ENCODE measurements at regions not wholly inside any gene's neighbourhood (a gene's known extent, or its start where the extent isn't known, plus 50 kb on each side); places are given as distances from the start of the nearest gene placed in this dataset.

DNA sequence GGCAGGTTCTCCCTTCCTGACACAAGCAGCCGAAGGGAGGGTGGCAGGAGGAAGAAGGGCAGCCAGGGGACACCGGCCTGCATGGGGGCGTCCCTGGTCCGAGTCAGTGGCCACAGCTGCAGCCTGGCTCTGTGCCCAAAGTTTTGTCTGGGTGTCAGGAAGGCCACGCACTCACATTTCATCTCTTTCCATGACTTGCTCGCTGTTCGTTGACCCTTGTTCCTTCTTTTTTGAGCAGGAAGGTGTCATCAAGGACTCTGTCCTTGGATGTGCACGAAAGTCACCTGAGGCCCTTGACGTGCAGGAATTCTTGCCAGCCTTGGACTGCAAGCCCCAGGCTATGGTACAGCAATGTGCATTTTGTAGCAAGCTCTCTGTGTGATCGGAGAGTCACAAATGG, 93.3 kb downstream of the TNFRSF13B start:
- TF ChIP-seq POLR2A (IDR thresholded peaks at IDR 0.05), result no peak
- TF ChIP-seq, protein P1, sequence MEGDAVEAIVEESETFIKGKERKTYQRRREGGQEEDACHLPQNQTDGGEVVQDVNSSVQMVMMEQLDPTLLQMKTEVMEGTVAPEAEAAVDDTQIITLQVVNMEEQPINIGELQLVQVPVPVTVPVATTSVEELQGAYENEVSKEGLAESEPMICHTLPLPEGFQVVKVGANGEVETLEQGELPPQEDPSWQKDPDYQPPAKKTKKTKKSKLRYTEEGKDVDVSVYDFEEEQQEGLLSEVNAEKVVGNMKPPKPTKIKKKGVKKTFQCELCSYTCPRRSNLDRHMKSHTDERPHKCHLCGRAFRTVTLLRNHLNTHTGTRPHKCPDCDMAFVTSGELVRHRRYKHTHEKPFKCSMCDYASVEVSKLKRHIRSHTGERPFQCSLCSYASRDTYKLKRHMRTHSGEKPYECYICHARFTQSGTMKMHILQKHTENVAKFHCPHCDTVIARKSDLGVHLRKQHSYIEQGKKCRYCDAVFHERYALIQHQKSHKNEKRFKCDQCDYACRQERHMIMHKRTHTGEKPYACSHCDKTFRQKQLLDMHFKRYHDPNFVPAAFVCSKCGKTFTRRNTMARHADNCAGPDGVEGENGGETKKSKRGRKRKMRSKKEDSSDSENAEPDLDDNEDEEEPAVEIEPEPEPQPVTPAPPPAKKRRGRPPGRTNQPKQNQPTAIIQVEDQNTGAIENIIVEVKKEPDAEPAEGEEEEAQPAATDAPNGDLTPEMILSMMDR (IDR thresholded peaks at IDR 0.05), result no peak
